ENCODE measurements at regions not wholly inside any gene's neighbourhood (a gene's known extent, or its start where the extent isn't known, plus 50 kb on each side); places are given as distances from the start of the nearest gene placed in this dataset.

DNA sequence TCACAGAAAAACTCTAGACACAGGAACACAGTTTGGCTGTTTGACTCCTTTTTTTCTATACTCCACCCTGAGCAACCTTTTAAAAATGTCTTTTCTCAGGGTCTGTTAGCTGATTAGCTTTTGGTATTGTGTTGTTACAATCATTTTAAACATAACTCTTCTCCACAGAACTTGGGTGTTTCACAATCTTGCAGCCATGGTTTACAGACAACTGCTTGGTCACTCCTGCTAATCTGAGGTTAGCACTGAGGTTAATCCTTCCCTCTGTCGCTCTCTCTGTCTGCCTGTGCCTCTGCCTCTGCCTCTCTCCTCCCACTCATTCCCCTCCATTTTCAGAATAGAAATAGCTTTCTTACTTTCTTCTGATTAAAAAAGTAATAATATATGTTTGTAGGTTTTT, 62.4 kb upstream of the ZBED5 start:
- POLR2A ChIA-PET: interaction anchor here (1.4 to 3.0 kb wide), 2 partner anchors 62 to 111 kb away, joined by 3 to 13 read pairs; partner anchors contain the start of genes EIF4G2 and ZBED5

DNA sequence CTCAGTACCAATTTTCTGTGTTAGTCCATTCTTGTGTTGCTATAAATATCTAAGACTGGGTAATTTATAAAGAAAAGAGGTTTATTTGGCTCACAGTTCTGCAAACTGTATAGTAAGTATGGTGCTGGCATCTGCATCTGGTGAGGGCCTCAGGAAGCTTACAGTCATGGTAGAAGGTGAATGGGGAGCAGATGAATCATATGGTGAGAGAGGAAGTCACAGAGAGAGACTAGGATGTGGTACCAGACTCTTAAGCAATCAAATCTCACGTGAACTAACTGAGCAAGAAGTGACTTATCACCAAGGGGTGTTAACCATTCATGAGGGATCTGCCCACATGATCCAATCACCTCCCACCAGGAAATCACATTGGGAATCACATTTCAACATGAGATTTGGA, 60.8 kb upstream of the ZBED5 start:
- CTCF ChIA-PET: no interaction called here
- TF ChIP-seq ARNT (IDR thresholded peaks at IDR 0.05) (no peak), TARDBP (IDR thresholded peaks at IDR 0.05) (no peak), FOXA1 (IDR thresholded peaks at IDR 0.05) (no peak), FOXM1 (IDR thresholded peaks at IDR 0.05; ENCODE audit: borderline replicate concordance) (no peak), BHLHE40 (IDR thresholded peaks at IDR 0.05; ENCODE audit: borderline replicate concordance) (no peak), FOXK2 (IDR thresholded peaks at IDR 0.05) (no peak)
- no peak for DNase-seq (ENCODE audit: extremely low spot score)
- POLR2A ChIA-PET: no interaction called here

More for the DNA sequence above, 62.4 kb upstream of the ZBED5 start:
- CTCF ChIA-PET: no interaction called here
- DNase-seq (ENCODE audit: extremely low spot score): no peak
- TF ChIP-seq NFRKB (IDR thresholded peaks at IDR 0.05) (no peak), FOXM1 (IDR thresholded peaks at IDR 0.05; ENCODE audit: borderline replicate concordance) (no peak), SP1 (IDR thresholded peaks at IDR 0.05) (no peak), ELF4 (IDR thresholded peaks at IDR 0.05) (no peak), ZNF384 (IDR thresholded peaks at IDR 0.05) (no peak), L3MBTL2 (conservative IDR thresholded peaks at IDR 0.05) (no peak), ARNT (IDR thresholded peaks at IDR 0.05) (no peak), HDGF (IDR thresholded peaks at IDR 0.05; ENCODE audit: borderline replicate concordance) (no peak), FOXA1 (IDR thresholded peaks at IDR 0.05) (no peak), FOXK2 (IDR thresholded peaks at IDR 0.05) (no peak), LEF1 (IDR thresholded peaks at IDR 0.05; ENCODE audit: borderline replicate concordance) (no peak), CTBP1 (IDR thresholded peaks at IDR 0.05; ENCODE audit: borderline replicate concordance) (no peak)
- TF ChIP-seq, protein P1, sequence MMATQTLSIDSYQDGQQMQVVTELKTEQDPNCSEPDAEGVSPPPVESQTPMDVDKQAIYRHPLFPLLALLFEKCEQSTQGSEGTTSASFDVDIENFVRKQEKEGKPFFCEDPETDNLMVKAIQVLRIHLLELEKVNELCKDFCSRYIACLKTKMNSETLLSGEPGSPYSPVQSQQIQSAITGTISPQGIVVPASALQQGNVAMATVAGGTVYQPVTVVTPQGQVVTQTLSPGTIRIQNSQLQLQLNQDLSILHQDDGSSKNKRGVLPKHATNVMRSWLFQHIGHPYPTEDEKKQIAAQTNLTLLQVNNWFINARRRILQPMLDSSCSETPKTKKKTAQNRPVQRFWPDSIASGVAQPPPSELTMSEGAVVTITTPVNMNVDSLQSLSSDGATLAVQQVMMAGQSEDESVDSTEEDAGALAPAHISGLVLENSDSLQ (IDR thresholded peaks at IDR 0.05): no peak

DNA sequence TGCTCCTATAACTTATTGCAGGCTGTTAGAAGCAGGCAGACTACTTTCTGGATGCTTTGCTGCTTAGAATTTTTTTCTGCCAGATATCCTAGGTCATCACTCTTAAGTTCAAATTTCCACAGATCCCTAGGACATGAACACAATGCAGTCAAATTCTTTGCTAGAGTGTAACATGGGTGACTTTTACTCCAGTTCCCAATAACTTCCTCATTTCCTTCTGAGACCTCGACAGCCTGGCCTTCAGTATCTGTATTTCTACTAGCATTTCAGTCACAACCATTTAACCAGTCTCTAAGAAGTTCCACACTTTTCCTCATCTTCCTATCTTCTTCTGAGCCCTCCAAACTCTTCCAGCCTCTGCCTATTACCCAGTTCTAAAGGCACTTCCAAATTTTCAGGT, 60.4 kb upstream of the ZBED5 start:
- DNase-seq (ENCODE audit: extremely low spot score): no peak
- CTCF ChIA-PET: no interaction called here
- TF ChIP-seq HDGF (IDR thresholded peaks at IDR 0.05; ENCODE audit: borderline replicate concordance): no peak
- no peak for TF ChIP-seq L3MBTL2 (conservative IDR thresholded peaks at IDR 0.05)
- TF ChIP-seq SUZ12 (IDR thresholded peaks at IDR 0.05): no peak
- TF ChIP-seq ELF4 (IDR thresholded peaks at IDR 0.05): no peak
- no peak for TF ChIP-seq NFRKB (IDR thresholded peaks at IDR 0.05)
- no peak for TF ChIP-seq FOXK2 (IDR thresholded peaks at IDR 0.05)
- no peak for TF ChIP-seq LEF1 (IDR thresholded peaks at IDR 0.05; ENCODE audit: borderline replicate concordance)
- TF ChIP-seq ZNF384 (IDR thresholded peaks at IDR 0.05): no peak
- TF ChIP-seq SP1 (IDR thresholded peaks at IDR 0.05): no peak
- no peak for TF ChIP-seq FOXA1 (IDR thresholded peaks at IDR 0.05)
- no peak for TF ChIP-seq ARNT (IDR thresholded peaks at IDR 0.05)
- no peak for TF ChIP-seq BHLHE40 (IDR thresholded peaks at IDR 0.05; ENCODE audit: borderline replicate concordance)
- TF ChIP-seq TARDBP (IDR thresholded peaks at IDR 0.05): no peak
- TF ChIP-seq, protein P1 (IDR thresholded peaks at IDR 0.05): no peak
- TF ChIP-seq FOXM1 (IDR thresholded peaks at IDR 0.05; ENCODE audit: borderline replicate concordance): no peak
- no peak for TF ChIP-seq CTBP1 (IDR thresholded peaks at IDR 0.05; ENCODE audit: borderline replicate concordance)
- POLR2A ChIA-PET: no interaction called here

DNA sequence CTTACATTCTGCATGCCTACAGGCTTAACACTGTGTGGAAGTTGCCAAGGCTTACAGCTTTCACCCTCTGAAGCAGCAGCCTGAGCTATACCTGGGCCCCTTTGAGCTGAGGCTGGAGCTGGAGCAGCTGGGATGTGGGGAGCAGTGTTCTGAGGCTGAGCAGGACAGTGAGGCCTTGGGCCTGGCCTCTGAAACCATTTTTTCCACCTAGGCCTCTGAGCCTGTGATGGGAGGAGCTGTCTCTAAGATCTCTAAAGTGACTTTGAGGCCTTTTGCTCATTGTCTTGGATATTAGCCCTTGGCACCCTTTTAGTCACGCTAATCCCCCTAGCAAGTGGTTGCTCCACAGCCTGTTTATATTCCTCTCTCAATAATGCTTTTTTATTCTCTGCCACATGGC, 59.9 kb upstream of the ZBED5 start:
- POLR2A ChIA-PET: no interaction called here
- no peak for TF ChIP-seq NFRKB (IDR thresholded peaks at IDR 0.05)
- TF ChIP-seq SUZ12 (IDR thresholded peaks at IDR 0.05): no peak
- no peak for TF ChIP-seq HDGF (IDR thresholded peaks at IDR 0.05; ENCODE audit: borderline replicate concordance)
- no peak for TF ChIP-seq TARDBP (IDR thresholded peaks at IDR 0.05)
- CTCF ChIA-PET: no interaction called here
- DNase-seq (ENCODE audit: extremely low spot score): no peak

DNA sequence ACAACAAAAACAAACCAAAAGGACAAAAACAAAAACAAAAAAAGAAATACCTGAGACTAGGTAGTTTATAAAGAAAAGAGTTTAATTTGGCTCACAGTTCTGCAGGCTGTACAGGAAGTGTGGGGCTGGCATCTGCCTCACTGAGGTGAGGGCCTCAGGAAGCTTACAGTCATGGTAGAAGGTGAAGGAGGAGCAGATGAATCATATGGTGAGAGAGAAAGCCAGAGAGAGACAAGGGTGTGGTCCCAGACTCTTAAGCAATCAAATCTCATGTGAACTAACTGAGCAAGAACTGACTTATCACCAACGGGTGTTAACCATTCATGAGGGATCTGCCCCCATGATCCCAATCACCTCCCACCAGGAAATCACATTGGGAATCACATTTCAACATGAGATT, 58.8 kb upstream of the ZBED5 start:
- ChIA-PET POLR2A (no interaction called here), CTCF (interaction anchor here (0.6 kb wide), 1 partner anchor 9 kb away, joined by 4 read pairs; no protein-coding TSS in a partner anchor)
- DNase-seq (ENCODE audit: extremely low spot score): no peak
- no peak for TF ChIP-seq TARDBP (IDR thresholded peaks at IDR 0.05)
- TF ChIP-seq CTBP1 (IDR thresholded peaks at IDR 0.05; ENCODE audit: borderline replicate concordance): no peak
- TF ChIP-seq ARNT (IDR thresholded peaks at IDR 0.05): no peak
- TF ChIP-seq HDGF (IDR thresholded peaks at IDR 0.05; ENCODE audit: borderline replicate concordance): no peak
- TF ChIP-seq SP1 (IDR thresholded peaks at IDR 0.05): no peak
- no peak for TF ChIP-seq LEF1 (IDR thresholded peaks at IDR 0.05; ENCODE audit: borderline replicate concordance)
- TF ChIP-seq ELF4 (IDR thresholded peaks at IDR 0.05): no peak
- TF ChIP-seq FOXM1 (IDR thresholded peaks at IDR 0.05; ENCODE audit: borderline replicate concordance): no peak
- no peak for TF ChIP-seq SUZ12 (IDR thresholded peaks at IDR 0.05)
- no peak for TF ChIP-seq FOXK2 (IDR thresholded peaks at IDR 0.05)
- no peak for TF ChIP-seq L3MBTL2 (conservative IDR thresholded peaks at IDR 0.05)
- no peak for TF ChIP-seq NFRKB (IDR thresholded peaks at IDR 0.05)
- TF ChIP-seq ZNF384 (IDR thresholded peaks at IDR 0.05): no peak
- no peak for TF ChIP-seq BHLHE40 (IDR thresholded peaks at IDR 0.05; ENCODE audit: borderline replicate concordance)

DNA sequence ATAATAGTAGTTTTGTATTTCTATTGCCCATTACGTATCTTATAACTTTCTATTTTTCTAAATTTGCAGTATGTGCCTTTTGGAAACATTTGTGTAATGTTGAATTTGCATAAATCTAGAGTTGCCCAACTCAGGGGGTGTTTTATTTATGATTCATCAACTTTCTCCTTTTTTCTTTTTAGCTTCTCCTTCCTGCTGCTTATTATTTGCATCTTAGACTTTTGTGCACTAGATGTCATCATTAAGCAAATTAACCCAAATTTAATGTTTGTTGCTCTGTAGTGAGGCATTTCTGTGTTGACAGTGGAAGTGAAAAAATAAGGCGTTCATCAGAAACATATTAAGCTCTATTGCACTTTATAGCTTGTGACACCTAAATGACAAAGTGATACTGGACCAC, 56.2 kb upstream of the ZBED5 start:
- DNase-seq (ENCODE audit: extremely low spot score): no peak
- TF ChIP-seq FOXA1 (IDR thresholded peaks at IDR 0.05) (no peak), LEF1 (IDR thresholded peaks at IDR 0.05; ENCODE audit: borderline replicate concordance) (no peak), BHLHE40 (IDR thresholded peaks at IDR 0.05; ENCODE audit: borderline replicate concordance) (no peak), CTBP1 (IDR thresholded peaks at IDR 0.05; ENCODE audit: borderline replicate concordance) (no peak)
- POLR2A ChIA-PET: interaction anchor here (1.1 to 1.4 kb wide), 3 partner anchors 15 to 105 kb away, joined by 4 to 5 read pairs (median 5); partner anchors contain the start of gene EIF4G2
- CTCF ChIA-PET: interaction anchor here (0.8 kb wide), 1 partner anchor 12 kb away, joined by 3 read pairs; no protein-coding TSS in a partner anchor

DNA sequence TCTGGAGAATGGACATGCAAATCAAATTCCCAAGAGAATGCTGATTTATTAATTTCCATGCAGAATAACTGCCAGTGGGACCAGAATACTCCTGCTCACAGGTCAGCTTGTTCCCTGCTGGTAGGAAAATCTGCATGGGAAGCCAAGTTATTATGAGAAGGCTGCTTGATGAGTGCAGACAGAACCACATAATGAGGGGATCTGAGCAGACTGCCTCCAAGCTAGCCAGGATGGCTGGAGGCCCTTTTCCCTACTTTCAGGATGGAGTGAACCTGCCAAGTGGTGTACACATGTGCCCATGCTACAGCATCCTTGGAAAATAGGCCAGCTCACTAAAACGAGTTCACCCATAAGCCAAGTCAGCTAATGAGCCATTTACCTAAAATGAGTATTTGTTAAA, 55.2 kb upstream of the ZBED5 start:
- TF ChIP-seq NFRKB (IDR thresholded peaks at IDR 0.05) (no peak), HDGF (IDR thresholded peaks at IDR 0.05; ENCODE audit: borderline replicate concordance) (no peak), TARDBP (IDR thresholded peaks at IDR 0.05) (no peak), ZNF384 (IDR thresholded peaks at IDR 0.05) (no peak), FOXK2 (IDR thresholded peaks at IDR 0.05) (no peak), FOXA1 (IDR thresholded peaks at IDR 0.05) (no peak), SUZ12 (IDR thresholded peaks at IDR 0.05) (no peak), FOXM1 (IDR thresholded peaks at IDR 0.05; ENCODE audit: borderline replicate concordance) (no peak), SP1 (IDR thresholded peaks at IDR 0.05) (no peak), L3MBTL2 (conservative IDR thresholded peaks at IDR 0.05) (no peak), CTBP1 (IDR thresholded peaks at IDR 0.05; ENCODE audit: borderline replicate concordance) (no peak), ARNT (IDR thresholded peaks at IDR 0.05) (no peak), BHLHE40 (IDR thresholded peaks at IDR 0.05; ENCODE audit: borderline replicate concordance) (no peak), LEF1 (IDR thresholded peaks at IDR 0.05; ENCODE audit: borderline replicate concordance) (no peak), ELF4 (IDR thresholded peaks at IDR 0.05) (no peak)
- TF ChIP-seq, protein P1 (IDR thresholded peaks at IDR 0.05): no peak
- ChIA-PET POLR2A (interaction anchor here (1.3 kb wide), 1 partner anchor 18 kb away, joined by 5 read pairs; no protein-coding TSS in a partner anchor), CTCF (no interaction called here)
- DNase-seq (ENCODE audit: extremely low spot score): no peak
